MCF 10A (cell line): ENCODE measurements at regions not wholly inside any gene's neighbourhood (a gene's known extent, or its start where the extent isn't known, plus 50 kb on each side); places are given as distances from the start of the nearest gene placed in this dataset.

ENCODE experiments used
- BruUV-seq: library from RNA; stranded (reverse); fragments of 400-500 nt; replicated peaks from 2 replicates; lab custom pipeline; 2021; lab: Mats Ljungman, UMichigan
- CTCF ChIA-PET: fragments of 300-600 bp; sonication (Branson Sonifier 250); formaldehyde crosslinking; extraction: SDS; loops from one replicate; lab custom pipeline; 2021; ENCODE audit warnings: antibody characterized with exemption, inconsistent platforms; lab: Yijun Ruan, JAX
- POLR2A ChIA-PET: fragments of 300-600, 350-650 bp; sonication (Branson Sonifier 250); formaldehyde crosslinking; extraction: SDS; loops from one replicate; lab custom pipeline; 2020; ENCODE audit warnings: antibody characterized with exemption, inconsistent platforms; lab: Yijun Ruan, JAX
- DNase-seq: peaks from one replicate; pipeline ENCODE4 v3.0.0-alpha.2; 2018; ENCODE audit not compliant: unreplicated experiment
- H3K27ac Mint-ChIP-seq: one replicate; pipeline ENCODE4 v1.8.0; 2022; ENCODE audit warnings: mild to moderate bottlenecking, low read depth, mixed read lengths; ENCODE audit not compliant: unreplicated experiment
- H3K27me3 Mint-ChIP-seq: one replicate; pipeline ENCODE4 v1.8.0; 2022; ENCODE audit warnings: mixed read lengths; ENCODE audit not compliant: insufficient read depth, unreplicated experiment
- H3K36me3 Mint-ChIP-seq: one replicate; pipeline ENCODE4 v1.8.0; 2022; ENCODE audit warnings: mild to moderate bottlenecking, moderate library complexity, mixed read lengths; ENCODE audit not compliant: insufficient read depth, unreplicated experiment
- H3K4me1 Mint-ChIP-seq: one replicate; pipeline ENCODE4 v1.8.0; 2022; ENCODE audit warnings: mixed read lengths; ENCODE audit not compliant: insufficient read depth, unreplicated experiment
- H3K4me3 Mint-ChIP-seq: one replicate; pipeline ENCODE4 v1.8.0; 2022; ENCODE audit warnings: mild to moderate bottlenecking, moderate library complexity, mixed read lengths; ENCODE audit not compliant: unreplicated experiment
- H3K9me3 Mint-ChIP-seq: one replicate; pipeline ENCODE4 v1.8.0; 2022; ENCODE audit warnings: mixed read lengths; ENCODE audit not compliant: unreplicated experiment
- intact Hi-C: fragments of 100-400 bp; cut with micrococcal nuclease; formaldehyde crosslinking; loops from 2 replicates; pipeline ENCODE4 v1.14.1; 2022
- TF ChIP-seq, protein P1 (sequence below): fragments of 200-600 bp; IDR thresholded peaks from one replicate; pipeline ENCODE4 v1.8.0; 2022; ENCODE audit warnings: antibody characterized with exemption, mild to moderate bottlenecking; ENCODE audit not compliant: unreplicated experiment

DNA sequence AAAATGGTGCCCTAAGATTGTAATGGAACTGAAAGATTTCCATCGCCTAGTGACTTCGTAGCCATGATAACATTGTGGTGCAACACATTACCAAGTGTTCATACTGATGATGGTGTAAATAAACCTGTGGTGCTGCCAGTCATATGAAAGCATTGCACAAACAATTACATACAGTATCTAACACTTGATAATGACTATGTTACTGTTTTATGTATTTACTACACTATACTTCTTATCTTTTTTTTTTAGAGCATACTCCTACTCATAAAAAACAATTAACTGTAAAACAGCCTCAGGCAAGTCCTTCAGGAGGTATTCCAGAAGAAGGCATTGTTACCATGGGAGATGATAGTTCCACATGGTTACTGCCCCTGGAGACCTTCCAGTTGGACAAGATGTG is 152.7 kb upstream of the EDNRA start:
- Mint-ChIP-seq H3K4me1 (peaks cover 5% of the 10 kb centered on the region), H3K9me3 (no peaks in the 10 kb centered on the region), H3K27ac (no peak overlapping the region), H3K27me3 (no peaks in the 10 kb centered on the region), H3K4me3 (no peak overlapping the region), H3K36me3 (no peaks in the 10 kb centered on the region)
- BruUV-seq, result no TSS peak
- ChIA-PET POLR2A (no interaction called here), CTCF (no interaction called here)
- intact Hi-C loops, result no loop called here
- TF ChIP-seq, protein P1, sequence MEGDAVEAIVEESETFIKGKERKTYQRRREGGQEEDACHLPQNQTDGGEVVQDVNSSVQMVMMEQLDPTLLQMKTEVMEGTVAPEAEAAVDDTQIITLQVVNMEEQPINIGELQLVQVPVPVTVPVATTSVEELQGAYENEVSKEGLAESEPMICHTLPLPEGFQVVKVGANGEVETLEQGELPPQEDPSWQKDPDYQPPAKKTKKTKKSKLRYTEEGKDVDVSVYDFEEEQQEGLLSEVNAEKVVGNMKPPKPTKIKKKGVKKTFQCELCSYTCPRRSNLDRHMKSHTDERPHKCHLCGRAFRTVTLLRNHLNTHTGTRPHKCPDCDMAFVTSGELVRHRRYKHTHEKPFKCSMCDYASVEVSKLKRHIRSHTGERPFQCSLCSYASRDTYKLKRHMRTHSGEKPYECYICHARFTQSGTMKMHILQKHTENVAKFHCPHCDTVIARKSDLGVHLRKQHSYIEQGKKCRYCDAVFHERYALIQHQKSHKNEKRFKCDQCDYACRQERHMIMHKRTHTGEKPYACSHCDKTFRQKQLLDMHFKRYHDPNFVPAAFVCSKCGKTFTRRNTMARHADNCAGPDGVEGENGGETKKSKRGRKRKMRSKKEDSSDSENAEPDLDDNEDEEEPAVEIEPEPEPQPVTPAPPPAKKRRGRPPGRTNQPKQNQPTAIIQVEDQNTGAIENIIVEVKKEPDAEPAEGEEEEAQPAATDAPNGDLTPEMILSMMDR, result no peak
- no peak for DNase-seq

DNA sequence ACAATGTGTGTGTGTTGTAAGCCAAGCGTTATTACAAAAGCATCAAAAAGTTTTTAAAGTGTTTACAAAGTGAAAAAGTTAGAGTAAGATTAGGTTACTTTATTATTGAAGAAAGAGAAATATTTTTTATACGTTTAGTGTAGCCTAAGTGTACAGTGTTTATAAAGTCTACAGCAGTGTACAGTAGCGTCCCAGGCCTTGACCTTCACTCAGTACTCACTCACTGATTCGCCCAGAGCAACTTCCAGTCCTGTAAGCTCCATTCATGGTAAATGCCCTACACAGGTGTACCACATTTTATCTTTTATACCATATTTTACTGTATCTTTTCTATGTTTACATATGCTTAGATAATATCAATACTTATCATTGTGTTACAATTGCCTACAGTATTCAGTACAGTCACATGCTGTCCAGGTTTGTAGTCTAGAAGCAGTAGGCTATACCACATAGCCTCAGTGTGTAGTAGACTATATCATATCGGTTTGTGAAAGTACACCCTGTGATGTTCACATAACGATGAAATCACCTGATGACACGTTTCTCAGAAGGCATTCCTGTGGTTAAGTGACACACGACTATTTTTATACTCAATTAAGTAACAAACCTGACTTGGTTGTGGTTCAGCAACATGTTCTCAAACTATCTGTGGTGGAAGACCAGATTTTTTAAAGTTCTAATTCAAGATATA is 152.0 kb upstream of the EDNRA start:
- CTCF ChIA-PET, result no interaction called here
- POLR2A ChIA-PET, result no interaction called here
- TF ChIP-seq, protein P1, result no peak
- no peak overlapping the region for H3K27ac Mint-ChIP-seq
- intact Hi-C loops, result no loop called here
- H3K36me3 Mint-ChIP-seq, result no peaks in the 10 kb centered on the region
- DNase-seq, result no peak
- BruUV-seq, result no TSS peak
- peaks cover 5% of the 10 kb centered on the region for H3K4me1 Mint-ChIP-seq
- H3K4me3 Mint-ChIP-seq, result no peak overlapping the region
- H3K9me3 Mint-ChIP-seq, result no peaks in the 10 kb centered on the region
- no peaks in the 10 kb centered on the region for H3K27me3 Mint-ChIP-seq

DNA sequence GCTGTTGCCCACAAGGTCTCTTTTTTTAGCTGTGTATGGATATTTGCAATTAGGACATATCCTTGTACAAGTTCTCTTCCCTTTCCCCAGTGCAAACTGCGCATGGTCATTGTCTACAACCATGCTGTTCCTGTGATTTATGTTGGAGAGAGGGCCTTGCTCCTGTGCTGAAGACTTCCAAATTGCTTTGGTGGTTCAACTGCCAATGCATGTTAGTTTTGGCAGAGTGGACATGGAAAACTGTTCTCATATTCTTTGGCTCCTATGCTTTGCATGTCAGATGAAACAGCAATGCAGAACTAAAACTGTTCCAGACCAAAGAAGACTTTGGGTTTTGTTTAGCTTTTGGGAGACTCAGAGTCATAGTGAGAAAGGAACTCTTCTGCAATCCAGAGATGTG is 148.8 kb upstream of the EDNRA start:
- ChIA-PET CTCF (interaction anchor here (0.7 to 1.1 kb wide), 2 partner anchors 20 to 150 kb away, joined by 4 to 5 read pairs; no protein-coding TSS in a partner anchor), POLR2A (no interaction called here)
- Mint-ChIP-seq H3K27me3 (no peaks in the 10 kb centered on the region), H3K9me3 (no peaks in the 10 kb centered on the region), H3K36me3 (no peaks in the 10 kb centered on the region), H3K4me3 (no peak overlapping the region), H3K4me1 (peaks cover 12% of the 10 kb centered on the region), H3K27ac (no peak overlapping the region)
- intact Hi-C loops, result no loop called here
- no peak for DNase-seq
- no TSS peak for BruUV-seq
- TF ChIP-seq, protein P1, result no peak

DNA sequence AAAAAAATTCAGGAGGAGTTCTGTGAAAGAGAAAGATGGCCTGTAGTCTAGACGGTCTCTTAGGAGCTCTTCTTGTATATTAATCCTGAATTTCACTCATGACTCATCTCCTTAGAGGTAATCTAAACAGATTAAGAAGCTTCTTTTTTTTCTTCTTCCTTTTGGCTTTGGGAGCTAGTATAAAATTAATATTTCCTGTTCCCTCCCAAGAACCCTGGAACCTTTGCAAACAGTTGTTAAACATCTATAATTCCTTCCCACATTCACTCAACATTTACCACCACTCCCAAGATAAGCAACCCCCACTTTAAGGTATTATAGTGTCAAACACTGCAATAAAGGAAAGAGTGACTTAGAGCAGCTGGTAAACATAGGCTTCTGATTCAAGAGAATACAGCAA is 146.4 kb upstream of the EDNRA start:
- Mint-ChIP-seq H3K27me3 (no peaks in the 10 kb centered on the region), H3K27ac (no peak overlapping the region), H3K36me3 (no peaks in the 10 kb centered on the region), H3K4me1 (peaks cover 12% of the 10 kb centered on the region), H3K4me3 (no peak overlapping the region), H3K9me3 (peaks cover 6% of the 10 kb centered on the region)
- DNase-seq, result no peak
- ChIA-PET POLR2A (interaction anchor here (1.5 kb wide), 1 partner anchor 11 kb away, joined by 3 read pairs; no protein-coding TSS in a partner anchor), CTCF (interaction anchor here (1.2 kb wide), 1 partner anchor 14 kb away, joined by 3 read pairs; no protein-coding TSS in a partner anchor)
- TF ChIP-seq, protein P1, result no peak
- no TSS peak for BruUV-seq
- intact Hi-C loops, result no loop called here
